Tibial nerve (tissue), 3 donors: ENCODE measurements at regions not wholly inside any gene's neighbourhood (a gene's known extent, or its start where the extent isn't known, plus 50 kb on each side); places are given as distances from the start of the nearest gene placed in this dataset.

Source experiments
- POLR2A ChIP-seq, 2 donors: fragments of 450-650 bp; IDR thresholded peaks; one replicate each; pipeline ENCODE4 v1.6.1; 2017; ENCODE audit warnings: antibody characterized with exemption in 2 of 2, mild to moderate bottlenecking in 2 of 2, moderate library complexity in 2 of 2
- TF ChIP-seq, protein P1 (sequence below), 5 experiments: fragments of 200-600 bp in 3 of 5; fragments of 450-650 bp in 2 of 5; sonication (generic) in 3 of 5; IDR thresholded peaks; one replicate each; pipeline ENCODE4 v1.5.1; 2016 to 2019; ENCODE audit warnings: antibody characterized with exemption in 5 of 5, mild to moderate bottlenecking in 3 of 5, moderate library complexity in 2 of 5

DNA sequence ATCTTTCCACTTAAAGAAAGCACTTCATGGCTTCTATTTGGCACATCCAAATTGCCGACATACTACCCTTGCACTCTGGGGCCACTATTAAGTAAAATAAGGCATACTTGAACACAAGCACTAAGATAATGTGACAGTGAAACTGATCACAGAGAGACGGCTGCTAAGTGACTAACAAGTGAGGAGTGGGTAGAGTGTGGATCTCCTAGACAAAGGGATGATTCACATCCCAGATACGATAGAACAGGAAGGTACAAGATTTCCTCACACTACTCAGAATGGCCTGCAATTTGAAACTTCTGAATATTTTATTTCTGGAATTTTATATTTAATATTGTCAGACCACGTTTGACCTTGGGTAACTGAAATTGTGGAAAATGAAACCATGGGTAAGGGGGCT is 1721.8 kb upstream of the SPRY2 start:
- TF ChIP-seq, protein P1, sequence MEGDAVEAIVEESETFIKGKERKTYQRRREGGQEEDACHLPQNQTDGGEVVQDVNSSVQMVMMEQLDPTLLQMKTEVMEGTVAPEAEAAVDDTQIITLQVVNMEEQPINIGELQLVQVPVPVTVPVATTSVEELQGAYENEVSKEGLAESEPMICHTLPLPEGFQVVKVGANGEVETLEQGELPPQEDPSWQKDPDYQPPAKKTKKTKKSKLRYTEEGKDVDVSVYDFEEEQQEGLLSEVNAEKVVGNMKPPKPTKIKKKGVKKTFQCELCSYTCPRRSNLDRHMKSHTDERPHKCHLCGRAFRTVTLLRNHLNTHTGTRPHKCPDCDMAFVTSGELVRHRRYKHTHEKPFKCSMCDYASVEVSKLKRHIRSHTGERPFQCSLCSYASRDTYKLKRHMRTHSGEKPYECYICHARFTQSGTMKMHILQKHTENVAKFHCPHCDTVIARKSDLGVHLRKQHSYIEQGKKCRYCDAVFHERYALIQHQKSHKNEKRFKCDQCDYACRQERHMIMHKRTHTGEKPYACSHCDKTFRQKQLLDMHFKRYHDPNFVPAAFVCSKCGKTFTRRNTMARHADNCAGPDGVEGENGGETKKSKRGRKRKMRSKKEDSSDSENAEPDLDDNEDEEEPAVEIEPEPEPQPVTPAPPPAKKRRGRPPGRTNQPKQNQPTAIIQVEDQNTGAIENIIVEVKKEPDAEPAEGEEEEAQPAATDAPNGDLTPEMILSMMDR (IDR thresholded peaks at IDR 0.05), result no peak
- no peak for TF ChIP-seq POLR2A (IDR thresholded peaks at IDR 0.05)
